ENCODE measurements at regions not wholly inside any gene's neighbourhood (a gene's known extent, or its start where the extent isn't known, plus 50 kb on each side); places are given as distances from the start of the nearest gene placed in this dataset.

- no peak for TF ChIP-seq ZNF518B (CRISPR knock-in tag; IDR thresholded peaks at IDR 0.05)
- TF ChIP-seq ZKSCAN1 (IDR thresholded peaks at IDR 0.05; ENCODE audit: low read depth, low read length): no peak
These were observed 179.3 kb downstream of the UTP18 start for GRCh38 chr17:51439395-51440229.
